ENCODE measurements at regions not wholly inside any gene's neighbourhood (a gene's known extent, or its start where the extent isn't known, plus 50 kb on each side); places are given as distances from the start of the nearest gene placed in this dataset.

DNA sequence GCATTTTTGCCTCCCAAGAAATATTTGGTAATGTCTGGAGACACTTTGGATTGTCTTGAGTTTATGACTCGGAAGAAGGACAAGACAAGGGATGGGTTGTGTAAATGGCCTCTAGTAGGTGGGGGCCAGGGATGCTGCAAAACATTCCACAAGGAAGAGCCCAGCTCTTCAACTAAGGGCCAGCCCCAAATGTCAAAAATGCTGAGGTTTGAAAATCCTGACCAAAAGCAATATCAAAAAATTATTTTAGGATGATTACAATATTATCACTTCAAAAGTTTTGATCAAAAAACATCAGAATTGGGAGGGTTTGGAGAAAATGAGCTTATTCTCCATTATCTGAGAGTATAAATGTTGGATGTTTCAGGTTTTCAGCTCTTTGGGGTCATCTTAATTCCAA, 248.9 kb upstream of the SLC24A2 start:
- DNase-seq = no peak

DNA sequence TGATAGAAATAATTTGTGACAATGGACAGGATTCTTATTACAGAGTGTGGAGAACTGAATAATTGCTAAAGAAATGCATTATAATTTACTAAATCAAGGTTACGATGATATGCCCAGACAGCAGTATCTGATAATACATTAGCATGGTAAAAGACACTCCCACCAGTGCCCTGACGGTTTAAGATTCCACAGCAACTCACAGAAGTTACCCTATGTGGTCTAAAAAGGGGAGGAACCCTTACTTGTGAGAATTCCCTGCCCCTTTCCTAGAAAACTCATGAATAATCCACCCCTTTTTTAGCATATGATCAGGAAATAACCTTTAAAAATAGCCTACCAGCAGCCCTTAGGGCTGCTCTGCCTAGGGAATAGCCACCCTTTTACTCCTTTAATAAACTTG, 244.7 kb upstream of the SLC24A2 start:
- DNase-seq = no peak

DNA sequence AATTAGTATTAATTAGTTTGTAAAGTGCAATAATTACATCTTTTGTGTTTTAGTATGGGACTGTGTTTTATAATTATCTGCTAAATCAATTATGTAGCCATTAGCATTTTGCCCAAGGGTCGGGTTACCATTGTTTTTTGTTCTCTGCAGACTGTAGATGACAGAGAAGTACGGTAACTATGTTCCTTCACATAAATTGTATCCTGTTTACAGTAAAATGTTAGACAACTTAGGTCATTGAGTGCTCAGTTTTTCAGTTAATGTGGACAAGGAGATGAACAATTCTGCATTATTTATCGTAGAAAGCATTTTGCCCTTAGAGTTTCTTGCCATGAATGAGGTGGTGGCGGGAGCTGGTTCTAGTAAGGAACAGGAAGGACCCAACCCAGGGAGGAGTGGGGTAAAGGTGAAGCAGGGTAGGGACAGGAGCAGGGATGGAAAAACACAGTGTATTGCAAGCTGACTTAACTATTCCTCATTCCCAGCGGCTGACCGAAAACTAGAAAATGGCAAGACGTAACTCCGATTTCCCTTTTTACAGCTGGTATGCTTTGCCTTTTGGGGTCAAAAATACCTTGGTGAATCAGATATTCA, 243.7 kb upstream of the SLC24A2 start:
- DNase-seq = no peak

DNA sequence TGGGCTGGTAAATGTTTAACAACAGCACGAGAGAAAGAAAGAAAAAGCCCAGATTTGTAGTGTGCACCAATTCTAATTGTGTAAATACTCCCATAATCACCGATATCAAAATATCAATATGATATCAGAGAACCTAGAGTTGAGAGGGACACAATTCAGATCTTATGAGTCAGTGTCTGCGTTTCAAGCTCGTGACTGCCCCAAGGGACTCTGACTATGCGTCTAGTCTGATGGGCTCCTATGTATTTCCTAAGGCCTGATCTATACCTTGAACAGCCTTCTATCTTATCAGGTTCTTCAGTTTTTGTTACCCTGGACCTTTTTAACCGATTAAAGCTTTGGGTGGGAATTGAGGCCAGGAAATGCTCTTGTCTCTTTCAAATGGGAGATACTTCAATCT, 243.0 kb upstream of the SLC24A2 start:
- no peak for DNase-seq

DNA sequence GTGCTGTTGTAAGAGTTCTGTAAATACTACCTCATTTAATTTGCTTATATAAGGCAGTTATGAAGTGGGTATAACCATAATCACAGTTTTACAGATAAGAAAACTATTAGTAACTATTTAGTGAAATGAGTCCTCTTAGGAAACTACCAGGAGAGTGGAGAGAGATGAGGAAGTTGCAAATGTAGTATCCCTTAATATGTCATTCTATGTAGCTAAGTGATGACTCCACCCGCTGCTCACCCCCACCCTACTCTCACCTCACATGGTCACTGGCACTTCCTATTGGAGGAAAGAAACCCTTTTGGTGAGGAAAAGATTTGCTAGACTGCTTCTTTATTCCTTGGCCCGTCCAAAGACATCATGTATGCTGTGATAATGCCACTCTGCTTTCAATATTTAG, 241.8 kb upstream of the SLC24A2 start:
- no peak for DNase-seq

DNA sequence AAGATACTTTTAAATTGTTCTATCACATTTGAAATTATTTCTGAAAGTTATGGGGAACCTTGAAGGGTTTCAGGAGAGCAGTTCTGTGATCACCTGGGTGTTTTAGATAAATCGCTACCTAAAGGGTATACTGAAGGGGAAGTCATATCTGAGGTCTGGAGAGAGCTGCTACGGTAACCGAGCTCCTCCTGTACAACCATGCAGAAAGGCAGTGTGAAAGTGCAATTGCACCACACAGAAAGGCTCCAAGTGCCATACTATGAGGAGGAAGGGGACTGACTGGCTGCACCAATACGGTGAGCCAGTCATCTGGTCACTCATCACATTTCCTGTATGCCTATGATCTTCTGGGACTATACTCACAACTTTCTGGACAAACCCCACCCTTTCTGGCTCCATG, 241.4 kb upstream of the SLC24A2 start:
- no peak for DNase-seq

DNA sequence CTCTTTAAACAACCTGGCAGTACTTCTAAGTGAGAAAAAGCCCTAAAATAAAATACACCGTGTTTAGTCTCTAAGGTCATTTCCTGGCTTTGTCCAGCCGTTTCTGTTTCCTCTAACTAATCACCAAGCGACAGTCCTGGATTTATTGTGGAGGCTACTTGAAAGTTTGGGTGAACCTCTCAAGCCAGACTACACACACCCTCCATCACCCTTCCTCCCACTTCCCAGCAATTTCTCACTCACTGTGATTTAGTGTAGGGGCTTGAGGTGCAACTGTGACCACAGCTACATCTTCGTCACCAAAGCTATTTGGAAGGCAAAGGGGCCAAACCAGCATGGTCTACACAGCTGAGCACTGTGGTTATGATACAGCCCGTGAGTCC, 240.0 kb upstream of the SLC24A2 start:
- no peak for DNase-seq

DNA sequence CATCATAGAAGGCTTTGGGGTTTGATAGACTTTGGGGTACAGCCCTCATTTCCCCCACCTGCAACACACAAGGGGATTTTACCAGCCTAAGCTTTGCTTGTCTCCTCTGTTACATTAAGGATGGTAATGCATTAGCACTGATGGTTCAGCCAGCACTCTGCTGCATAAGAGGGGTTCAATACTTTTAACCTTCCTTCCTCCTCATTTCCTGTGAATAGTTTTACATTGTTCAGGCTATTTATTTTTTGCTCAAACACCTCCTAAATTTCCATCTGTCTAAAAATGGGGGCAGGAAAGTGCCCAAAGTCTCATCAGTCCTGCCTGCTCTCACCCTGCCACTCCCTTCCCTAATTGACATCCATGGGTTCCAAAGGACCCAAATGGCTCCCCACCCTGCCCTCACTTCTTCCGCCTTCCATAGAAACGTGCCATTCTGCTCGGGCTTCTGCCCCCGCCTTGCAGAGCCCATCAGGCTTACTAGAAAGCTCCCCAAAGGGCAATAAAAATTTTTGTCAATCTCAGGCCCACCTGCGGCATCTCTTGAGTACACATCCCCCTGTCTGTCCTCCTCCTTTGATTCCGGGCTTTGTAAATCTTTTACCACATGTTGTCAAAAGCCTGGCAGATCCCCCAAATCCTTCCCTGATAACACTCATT, 239.5 kb upstream of the SLC24A2 start:
- no peak for DNase-seq

DNA sequence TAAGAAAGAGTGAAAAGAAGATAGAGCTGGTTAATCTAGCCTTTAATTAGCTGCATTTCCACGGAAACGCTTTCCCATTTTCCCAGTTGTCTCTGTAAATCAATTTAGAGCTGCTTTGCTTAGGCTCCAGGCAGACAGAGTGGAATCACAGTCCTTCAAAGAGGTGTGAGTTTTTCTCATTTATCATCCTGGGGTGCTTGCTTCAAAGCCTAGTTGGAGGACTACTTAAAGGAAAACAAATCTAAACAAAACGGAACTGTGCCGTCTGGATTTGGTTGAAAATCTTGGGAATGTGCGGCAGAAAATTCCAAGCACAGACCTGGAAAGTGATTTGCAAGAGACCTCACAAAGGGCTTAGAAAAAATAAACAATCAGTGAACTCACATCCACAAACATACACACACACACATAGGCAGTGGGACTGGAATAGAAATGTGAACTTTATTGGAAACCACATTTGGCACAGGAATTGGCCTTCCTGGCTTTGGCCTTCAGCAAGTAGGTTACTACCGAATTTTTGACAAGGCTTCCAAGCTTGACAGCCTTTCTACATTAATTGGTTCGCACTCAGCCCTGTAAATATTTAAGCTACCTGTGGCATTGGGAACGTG, 235.2 kb upstream of the SLC24A2 start:
- no peak for DNase-seq

DNA sequence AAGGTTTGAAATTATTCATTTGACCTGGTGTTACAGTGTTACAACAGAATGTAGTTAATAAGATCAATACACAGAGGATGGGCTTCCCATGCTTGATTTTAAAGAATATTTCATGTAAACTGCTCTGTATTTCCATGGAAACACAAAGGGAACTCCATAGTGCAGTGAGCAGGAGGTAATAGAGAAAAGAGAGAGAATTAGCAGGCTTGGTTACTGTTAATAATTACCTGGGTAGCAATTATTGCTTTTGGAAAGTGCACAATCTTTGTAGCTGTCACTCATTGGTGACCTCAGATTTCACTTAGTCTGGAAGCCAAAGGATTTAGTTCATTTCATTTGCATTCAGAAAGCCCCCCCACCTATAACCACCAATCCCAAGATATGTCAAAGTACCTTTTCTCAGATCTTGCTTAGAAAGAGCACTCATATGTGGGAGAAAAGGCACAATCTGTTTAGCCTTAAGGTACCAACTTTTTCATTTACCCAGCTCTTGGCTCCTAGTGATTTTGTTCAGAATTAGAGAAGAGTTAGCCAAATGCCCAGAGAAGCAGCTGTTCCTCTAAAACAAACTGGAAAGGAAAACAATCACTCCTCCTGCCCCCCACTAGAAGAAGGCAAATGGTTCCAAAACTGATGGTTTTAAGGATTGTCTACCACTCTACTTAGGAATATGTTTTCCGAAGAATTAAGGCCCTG, 234.5 kb upstream of the SLC24A2 start:
- no peak for DNase-seq

DNA sequence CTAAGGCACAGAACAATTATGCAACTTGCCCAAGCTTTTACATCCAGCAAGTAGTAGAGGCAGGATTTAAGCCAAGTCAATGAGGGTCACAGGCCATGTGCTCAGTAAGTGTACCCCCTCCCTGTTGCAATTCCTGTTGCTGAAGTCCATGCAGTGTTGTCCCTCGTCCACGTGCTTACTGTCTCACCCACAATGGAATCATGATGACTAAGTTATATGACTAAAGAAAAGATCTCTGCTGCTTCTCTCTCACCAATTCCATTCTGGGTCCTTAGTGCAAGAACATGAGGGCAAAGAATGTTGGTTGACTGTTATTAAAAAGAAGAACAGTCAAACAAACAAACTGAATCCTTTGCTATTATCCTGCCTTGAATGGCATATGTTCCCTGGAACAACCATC, 233.6 kb upstream of the SLC24A2 start:
- DNase-seq = no peak

DNA sequence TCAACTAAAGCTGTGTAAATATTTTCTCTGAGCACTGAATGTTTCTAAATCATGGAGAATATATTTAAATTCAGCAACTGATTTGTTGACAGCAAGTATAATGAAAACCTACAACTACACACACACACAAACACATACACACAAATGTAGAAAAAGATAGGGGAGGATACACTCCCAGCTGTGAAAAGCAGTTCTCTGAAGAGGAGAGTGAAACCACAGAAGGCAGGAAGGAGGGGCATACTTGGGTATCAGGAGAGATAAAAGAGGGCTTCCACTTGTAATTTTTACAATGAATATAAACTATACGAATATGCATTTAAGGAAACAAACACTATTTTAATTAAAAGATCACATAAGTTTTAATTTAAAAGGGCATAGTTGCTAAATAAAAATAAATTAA, 227.8 kb upstream of the SLC24A2 start:
- no peak for DNase-seq

DNA sequence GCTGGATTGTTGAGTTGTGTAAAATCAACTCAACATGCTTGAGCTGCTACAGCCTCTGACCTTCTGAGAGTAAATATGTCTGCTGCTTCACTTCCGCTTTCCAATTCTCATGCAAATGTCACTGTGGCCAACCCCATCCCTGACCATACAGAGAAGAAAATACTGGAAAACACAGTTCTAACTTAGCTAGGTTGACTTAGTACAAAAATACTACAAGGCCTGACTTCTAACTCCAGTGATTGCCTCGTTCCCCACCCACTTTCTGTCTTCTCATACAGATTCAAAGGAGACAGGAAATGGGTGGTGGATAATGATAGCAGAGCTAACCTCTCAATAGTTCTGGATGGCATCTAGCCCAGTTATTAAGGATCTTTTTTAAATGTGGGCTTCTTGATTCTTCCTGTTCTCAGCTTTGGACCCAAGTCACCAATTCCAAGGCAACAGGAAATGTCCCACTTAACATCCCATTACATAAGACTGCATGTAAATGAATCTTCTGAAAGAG, 226.6 kb upstream of the SLC24A2 start:
- no peak for DNase-seq

DNA sequence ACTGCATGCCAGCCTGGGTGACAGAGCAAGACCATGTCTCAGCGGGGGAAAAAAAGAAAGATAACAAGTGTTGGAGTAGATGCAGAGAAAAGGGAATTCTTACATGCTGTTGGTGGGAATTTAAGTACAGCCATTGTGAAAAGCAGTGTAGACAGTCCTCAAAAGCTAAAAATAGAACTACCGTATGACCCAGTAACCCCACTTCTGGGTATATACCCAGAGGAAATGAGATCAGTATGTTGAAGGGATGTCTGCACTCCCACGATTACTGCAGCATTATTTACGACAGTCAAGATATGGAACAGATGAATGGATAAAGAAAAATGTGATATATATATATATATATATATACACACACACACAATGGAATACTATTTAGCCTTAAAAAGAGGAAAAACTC, 225.3 kb upstream of the SLC24A2 start:
- DNase-seq = no peak

DNA sequence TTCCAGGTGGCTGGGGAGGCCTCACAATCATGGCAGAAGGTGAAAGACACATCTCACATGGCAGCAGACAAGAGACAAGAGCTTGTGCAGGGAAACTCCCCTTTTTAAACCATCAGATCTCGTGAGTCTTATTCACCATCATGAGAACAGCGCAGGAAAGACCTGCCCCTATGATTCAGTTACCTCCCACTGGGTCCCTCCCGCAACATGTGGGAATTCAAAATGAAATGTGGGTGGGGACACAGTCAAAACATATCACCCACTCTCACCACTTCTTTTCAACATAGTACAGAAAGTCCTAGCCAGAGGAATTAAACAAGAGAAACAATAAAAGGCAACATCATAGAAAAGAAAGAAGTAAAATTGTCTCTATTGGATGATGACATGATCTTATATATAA, 223.4 kb upstream of the SLC24A2 start:
- DNase-seq = no peak

DNA sequence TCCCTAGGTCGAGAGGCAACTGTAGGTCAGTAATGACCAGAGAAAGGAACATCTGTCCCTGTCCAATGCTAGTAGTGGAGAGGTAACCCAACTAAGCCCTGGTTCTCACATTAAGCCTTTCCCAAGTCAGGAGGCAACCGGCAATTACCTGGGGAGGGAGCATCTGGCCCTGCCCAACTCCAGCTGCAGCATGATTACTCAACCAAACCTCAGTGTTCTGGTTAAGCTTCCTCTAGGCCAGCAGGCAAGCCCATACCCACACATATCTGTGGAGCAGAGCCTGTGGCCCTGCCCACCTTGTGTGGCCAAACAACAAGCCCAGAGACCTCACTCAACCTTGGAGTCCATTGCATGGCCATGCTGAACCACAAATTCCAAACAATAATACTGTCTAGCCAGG, 220.8 kb upstream of the SLC24A2 start:
- no peak for DNase-seq

DNA sequence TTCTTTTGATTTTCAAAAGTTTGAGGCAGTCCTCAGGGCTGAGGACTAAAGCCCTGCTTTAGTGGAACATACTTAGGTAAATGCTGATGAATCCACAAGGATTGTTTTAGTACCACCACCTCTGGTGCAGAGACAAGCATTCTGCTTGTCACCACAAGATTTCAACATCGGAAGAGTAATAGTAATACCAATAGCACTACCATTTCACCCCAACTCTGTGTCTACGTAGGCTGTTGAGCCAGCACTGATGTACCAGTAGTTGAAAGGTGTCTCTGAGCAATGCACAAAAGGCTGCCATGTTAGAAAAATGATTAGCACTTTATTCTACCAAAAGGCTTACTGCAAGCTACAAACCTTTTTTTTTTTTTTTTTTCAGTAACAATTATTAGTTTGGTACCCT, 213.2 kb upstream of the SLC24A2 start:
- no peak for DNase-seq

DNA sequence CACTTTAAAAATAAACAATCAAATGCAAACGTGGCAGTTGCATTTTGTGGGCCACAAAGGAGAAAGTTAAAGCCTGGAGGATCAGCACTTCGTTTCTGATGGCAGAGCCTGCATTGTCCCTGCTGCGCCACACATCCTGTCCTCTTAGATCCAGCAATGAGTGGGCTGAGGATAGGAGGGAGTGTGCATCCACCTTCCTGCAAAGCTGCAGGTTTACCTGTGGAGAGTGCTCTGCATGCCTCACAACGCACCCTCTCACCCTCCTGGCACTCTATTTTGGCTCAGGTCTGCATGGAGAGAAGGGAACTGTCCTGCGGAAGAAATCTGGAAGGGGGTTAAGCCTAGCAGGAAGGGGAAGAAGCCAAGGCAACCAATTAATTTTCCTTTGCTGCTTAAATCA, 212.2 kb upstream of the SLC24A2 start:
- no peak for DNase-seq

DNA sequence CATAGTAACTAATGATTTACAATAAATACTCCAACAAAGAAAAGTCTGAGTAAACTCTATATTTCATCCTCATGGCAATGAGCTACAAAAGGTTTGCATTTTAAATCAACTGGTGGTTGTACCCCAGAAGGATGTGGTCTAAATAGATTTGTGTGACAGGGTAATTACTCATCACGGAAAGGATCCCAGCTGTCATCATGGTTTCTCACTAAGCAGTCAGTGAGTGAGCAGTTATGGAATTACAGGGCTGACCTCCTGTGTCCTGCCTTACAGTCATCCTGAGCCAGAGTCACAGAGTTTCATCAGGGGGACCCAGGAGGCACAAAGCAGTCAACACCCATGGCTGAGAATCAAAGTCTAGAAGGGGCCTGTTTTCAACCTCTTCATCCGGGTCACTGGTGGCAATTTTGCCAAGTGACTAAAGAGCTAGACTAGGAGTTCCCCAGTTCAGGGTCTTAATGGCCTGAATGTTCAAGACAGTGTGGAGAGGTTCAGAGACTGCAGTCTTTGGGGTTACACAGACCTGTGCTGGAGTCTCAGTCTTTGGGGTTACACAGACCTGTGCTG, 210.7 kb upstream of the SLC24A2 start:
- DNase-seq = peak; percentile 21

DNA sequence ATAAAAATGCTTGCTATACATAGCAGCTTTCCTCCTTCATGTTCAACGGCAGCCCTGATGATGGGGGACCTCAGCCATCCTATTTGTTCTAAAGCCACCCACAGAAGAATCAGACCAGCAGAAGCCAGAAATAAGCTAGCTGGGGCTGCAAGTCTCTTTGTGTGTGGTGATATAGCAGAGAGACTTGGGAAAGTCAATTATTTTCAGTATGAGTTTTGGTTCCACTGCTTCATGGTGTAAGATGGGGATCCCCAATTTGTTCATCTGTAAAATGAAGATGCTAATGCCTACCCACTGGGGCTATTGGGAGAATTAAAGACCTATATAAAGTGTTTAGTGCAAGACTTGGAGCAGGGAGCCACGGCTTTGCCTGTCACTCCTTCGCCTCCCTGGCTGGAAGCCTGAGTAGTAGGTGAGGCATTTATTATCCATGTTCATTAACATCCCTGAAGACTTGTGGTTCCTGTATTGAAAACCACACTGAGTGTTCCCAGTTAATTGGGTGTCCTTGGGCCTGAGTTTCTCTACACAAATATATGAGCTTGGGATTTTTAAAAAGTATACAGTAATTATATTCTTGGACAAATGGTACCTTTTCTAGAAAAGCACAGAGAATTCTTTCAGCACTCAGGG, 210.1 kb upstream of the SLC24A2 start:
- DNase-seq = no peak

DNA sequence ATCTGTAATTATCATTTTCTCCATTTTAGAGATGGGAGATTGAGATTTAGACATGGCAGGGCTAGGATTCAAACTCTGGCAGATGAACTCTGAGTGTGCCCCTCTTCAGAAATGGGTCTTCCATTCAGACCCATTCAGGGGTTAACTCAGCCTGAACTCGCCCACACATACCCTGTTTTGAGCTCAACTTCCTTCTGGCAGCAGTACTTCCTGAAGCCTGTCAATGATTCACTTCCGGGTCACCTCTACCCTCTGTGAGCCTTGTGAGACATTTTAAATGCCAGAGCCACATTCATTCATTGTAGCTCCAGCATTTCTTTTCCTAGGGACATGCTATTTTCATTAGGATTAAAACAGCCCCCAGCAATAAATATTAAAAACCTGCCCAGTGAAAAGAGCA, 209.3 kb upstream of the SLC24A2 start:
- peak; percentile 6 for DNase-seq

DNA sequence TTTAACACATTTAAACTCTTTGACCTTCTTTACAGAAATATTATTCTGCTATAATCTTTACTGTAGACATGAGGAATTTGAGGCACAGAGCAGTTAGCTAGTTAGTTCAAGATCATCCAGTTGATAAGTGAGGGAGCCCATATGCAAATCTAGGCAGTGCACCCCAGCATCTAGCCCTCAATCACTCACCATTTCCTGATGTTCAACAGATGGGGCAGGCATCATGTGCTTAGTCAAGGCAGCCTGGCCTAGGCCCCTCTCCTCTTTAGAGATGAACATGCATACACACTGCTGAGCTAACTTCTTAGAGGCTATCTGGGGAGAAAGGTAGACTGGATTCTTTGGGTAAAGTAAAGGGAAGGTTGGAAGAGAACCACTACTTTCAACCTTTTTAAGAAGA, 206.8 kb upstream of the SLC24A2 start:
- no peak for DNase-seq

DNA sequence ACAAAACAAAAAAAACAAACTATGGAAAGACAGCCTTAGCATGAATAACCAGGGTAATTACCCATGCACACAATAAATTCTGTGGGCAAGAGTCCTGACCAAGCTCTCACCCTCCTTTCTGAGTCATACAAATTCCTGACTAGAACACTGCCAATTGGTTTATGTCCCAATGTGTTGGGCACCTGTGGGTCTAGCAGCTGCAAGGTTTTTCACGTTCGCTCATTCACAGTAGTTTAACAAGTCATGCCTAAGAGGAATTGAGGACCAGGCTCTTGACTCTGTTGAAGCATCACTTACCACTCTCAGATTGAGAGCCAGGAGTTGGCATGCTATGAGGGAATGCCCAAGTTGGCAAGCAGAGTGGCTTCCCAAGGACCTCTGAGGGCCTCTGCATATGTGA, 205.5 kb upstream of the SLC24A2 start:
- DNase-seq = no peak

All from CD4-positive, alpha-beta T cell treated with Interleukin-10 for 1 hour (primary cell).